Activated CD4-positive, alpha-beta T cell treated with anti-CD3 and anti-CD28 coated beads, Interleukin-2, amount 10 ng/mL, durations not matched to agents 24 days and 14 days (primary cell): ENCODE measurements at regions not wholly inside any gene's neighbourhood (a gene's known extent, or its start where the extent isn't known, plus 50 kb on each side); places are given as distances from the start of the nearest gene placed in this dataset.

ENCODE experiments used
- DNase-seq: peaks from one replicate; pipeline ENCODE4 v3.0.0; 2022
- H3K27ac Mint-ChIP-seq: one replicate; pipeline ENCODE4 v1.8.0; 2022; ENCODE audit warnings: mild to moderate bottlenecking, mixed read lengths
- H3K27me3 Mint-ChIP-seq: one replicate; pipeline ENCODE4 v1.8.0; 2022; ENCODE audit warnings: mixed read lengths
- H3K36me3 Mint-ChIP-seq: one replicate; pipeline ENCODE4 v1.8.0; 2022; ENCODE audit warnings: low read depth, mild to moderate bottlenecking, mixed read lengths
- H3K4me1 Mint-ChIP-seq: one replicate; pipeline ENCODE4 v1.8.0; 2021; ENCODE audit warnings: mixed read lengths
- H3K4me3 Mint-ChIP-seq: one replicate; pipeline ENCODE4 v1.8.0; 2022; ENCODE audit warnings: mild to moderate bottlenecking, moderate library complexity, mixed read lengths
- H3K9me3 Mint-ChIP-seq: one replicate; pipeline ENCODE4 v1.8.0; 2021; ENCODE audit warnings: mixed read lengths
- intact Hi-C: fragments of 100-400 bp; cut with micrococcal nuclease; formaldehyde crosslinking; loops from one replicate; pipeline ENCODE4 v1.15.1; 2023

GRCh38 chr16:88279998-88280397 is 102.8 kb upstream of the ZNF469 start:
- H3K27me3 Mint-ChIP-seq = no peaks in the 10 kb centered on the region
- no peaks in the 10 kb centered on the region for H3K36me3 Mint-ChIP-seq
- intact Hi-C loops = no loop called here
- H3K27ac Mint-ChIP-seq = no peak overlapping the region
- no peak overlapping the region for H3K4me3 Mint-ChIP-seq
- H3K9me3 Mint-ChIP-seq = peaks cover 4% of the 10 kb centered on the region
- DNase-seq = no peak
- no peaks in the 10 kb centered on the region for H3K4me1 Mint-ChIP-seq

DNA sequence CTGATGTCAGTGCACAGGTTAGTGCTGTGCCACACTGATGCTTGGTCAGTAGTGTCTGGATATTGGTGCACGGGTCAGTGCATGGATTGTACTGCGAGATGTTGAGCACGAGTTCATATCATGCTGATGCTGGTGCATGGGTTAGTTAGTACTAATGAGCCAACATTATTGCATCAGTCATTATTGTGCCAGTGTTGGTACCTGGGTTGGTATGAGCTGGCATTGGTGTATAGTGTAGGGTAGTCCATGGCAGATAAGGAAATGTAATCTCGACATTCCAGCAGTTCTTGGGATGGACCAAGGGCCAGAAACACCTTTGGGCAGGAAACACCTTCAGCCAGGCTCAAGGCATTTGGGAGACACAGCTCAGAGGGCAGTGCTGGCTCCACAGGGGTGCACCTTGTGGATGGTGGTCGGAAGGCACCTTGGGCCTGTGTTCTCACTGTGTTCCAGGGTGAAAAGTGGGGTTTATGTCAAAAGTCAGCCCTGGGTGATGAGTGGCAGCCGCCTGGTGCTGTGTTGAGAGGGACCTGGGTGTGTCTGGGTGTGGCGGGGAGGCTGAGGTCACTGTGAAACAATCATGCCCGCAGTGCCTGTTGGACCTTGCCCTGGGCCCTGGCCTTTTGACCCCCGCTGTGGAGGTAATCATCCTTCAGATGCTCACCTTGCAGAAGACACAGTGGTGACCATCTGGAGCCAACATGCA is 100.7 kb upstream of the ZNF469 start:
- Mint-ChIP-seq H3K9me3 (peaks cover 4% of the 10 kb centered on the region), H3K27me3 (no peaks in the 10 kb centered on the region), H3K27ac (no peak overlapping the region), H3K4me1 (no peaks in the 10 kb centered on the region), H3K36me3 (no peaks in the 10 kb centered on the region), H3K4me3 (no peak overlapping the region)
- no peak for DNase-seq
- intact Hi-C loops = no loop called here

GRCh38 chr16:88282564-88283395 is 100.0 kb upstream of the ZNF469 start:
- H3K4me3 Mint-ChIP-seq = no peak overlapping the region
- DNase-seq = no peak
- H3K27me3 Mint-ChIP-seq = no peaks in the 10 kb centered on the region
- H3K27ac Mint-ChIP-seq = no peak overlapping the region
- no peaks in the 10 kb centered on the region for H3K36me3 Mint-ChIP-seq
- intact Hi-C loops = no loop called here
- peaks cover 4% of the 10 kb centered on the region for H3K9me3 Mint-ChIP-seq
- no peaks in the 10 kb centered on the region for H3K4me1 Mint-ChIP-seq

DNA sequence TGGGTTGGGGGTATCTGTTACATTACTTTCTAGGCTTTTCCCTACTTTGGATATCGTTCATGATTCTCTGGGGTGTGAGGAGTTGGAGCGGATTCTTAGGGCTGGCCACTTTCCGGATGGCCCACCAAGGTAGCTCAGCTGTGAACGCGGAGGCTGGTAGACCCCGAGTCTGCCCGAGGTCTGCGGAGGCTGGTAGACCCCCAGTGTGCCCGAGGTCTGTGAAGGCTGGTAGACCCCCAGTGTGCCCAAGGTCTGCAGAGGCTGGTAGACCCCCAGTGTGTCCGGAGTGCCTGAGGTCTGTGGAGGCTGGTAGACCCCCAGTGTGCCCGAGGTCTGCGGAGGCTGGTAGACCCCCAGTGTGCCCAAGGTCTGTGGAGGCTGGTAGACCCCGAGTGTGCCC is 99.2 kb upstream of the ZNF469 start:
- H3K4me1 Mint-ChIP-seq = no peaks in the 10 kb centered on the region
- peaks cover 4% of the 10 kb centered on the region for H3K9me3 Mint-ChIP-seq
- H3K27ac Mint-ChIP-seq = no peak overlapping the region
- H3K4me3 Mint-ChIP-seq = no peak overlapping the region
- intact Hi-C loops = no loop called here
- no peaks in the 10 kb centered on the region for H3K36me3 Mint-ChIP-seq
- DNase-seq = no peak
- no peaks in the 10 kb centered on the region for H3K27me3 Mint-ChIP-seq

- Mint-ChIP-seq H3K9me3 (peaks cover 4% of the 10 kb centered on the region), H3K27me3 (no peaks in the 10 kb centered on the region), H3K4me3 (no peak overlapping the region), H3K4me1 (no peaks in the 10 kb centered on the region), H3K36me3 (no peaks in the 10 kb centered on the region), H3K27ac (no peak overlapping the region)
- no peak for DNase-seq
- intact Hi-C loops = no loop called here
These were observed 98.7 kb upstream of the ZNF469 start for GRCh38 chr16:88284101-88284500.

DNA sequence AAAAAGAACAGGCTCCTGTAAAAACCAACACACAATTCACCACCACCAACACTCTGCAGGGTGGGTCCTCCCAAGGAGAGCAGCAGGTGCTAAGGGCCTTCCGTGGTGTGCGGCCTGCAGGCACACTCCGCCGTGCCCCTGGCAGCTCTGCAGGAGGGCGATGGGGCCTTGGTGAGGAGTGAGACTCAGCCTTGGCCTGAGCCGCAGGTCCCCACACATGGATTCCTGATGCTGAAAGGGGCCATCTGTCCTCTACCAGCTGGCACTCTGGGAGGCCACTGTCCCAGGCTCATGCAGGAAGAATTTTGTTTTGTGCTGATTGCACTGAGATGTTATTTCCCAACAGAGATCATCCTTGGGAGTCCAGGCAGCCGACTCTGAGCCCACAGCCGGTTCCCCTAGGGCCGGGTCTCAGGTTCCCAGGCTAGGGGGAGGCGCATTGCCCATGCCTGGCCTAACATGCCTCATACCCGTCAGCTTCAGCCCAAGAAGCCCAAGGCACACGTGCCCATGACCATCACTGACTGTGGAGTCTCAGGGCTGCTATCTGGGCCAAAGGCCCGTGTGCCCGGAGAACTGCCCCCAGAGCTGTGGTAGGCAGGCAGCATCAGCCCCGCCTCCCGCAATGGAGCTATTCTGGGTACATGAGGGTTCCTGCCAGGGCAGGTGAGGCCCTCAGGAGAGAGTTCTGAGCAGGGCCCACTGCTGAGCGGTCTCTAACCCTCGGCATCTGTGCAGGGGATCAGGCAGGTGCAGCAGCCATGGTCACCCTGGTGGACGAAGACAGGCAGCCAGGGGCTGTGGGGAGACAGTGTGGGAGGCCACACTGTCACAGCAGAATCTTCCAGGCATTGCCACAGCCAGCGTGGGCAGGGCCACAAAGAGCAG is 97.9 kb upstream of the ZNF469 start:
- Mint-ChIP-seq H3K4me3 (no peak overlapping the region), H3K27ac (no peak overlapping the region), H3K36me3 (no peaks in the 10 kb centered on the region), H3K27me3 (no peaks in the 10 kb centered on the region), H3K9me3 (peaks cover 4% of the 10 kb centered on the region), H3K4me1 (no peaks in the 10 kb centered on the region)
- intact Hi-C loops = no loop called here
- DNase-seq = no peak

DNA sequence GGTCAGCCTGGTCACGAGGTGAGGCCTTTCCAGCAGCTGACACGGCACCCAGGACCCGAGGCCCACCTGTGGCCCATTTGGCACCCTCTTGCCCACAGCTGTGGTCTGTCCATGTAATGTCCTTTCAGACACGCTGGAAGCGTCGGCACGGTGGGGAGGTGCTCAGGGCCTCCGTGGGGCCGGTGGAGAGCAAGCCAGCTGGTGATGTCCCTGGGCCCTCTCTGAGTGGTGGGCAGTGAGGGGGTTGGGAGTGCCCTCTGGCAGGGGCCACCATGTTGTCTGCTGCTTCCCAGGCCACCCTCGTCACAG is 97.3 kb upstream of the ZNF469 start:
- H3K36me3 Mint-ChIP-seq = no peaks in the 10 kb centered on the region
- H3K4me1 Mint-ChIP-seq = no peaks in the 10 kb centered on the region
- no peak overlapping the region for H3K4me3 Mint-ChIP-seq
- no peak for DNase-seq
- intact Hi-C loops = no loop called here
- peaks cover 4% of the 10 kb centered on the region for H3K9me3 Mint-ChIP-seq
- no peak overlapping the region for H3K27ac Mint-ChIP-seq
- H3K27me3 Mint-ChIP-seq = no peaks in the 10 kb centered on the region

GRCh38 chr16:88286301-88286923 is 96.3 kb upstream of the ZNF469 start:
- no peak overlapping the region for H3K4me3 Mint-ChIP-seq
- no peaks in the 10 kb centered on the region for H3K27me3 Mint-ChIP-seq
- H3K27ac Mint-ChIP-seq = no peak overlapping the region
- intact Hi-C loops = no loop called here
- no peaks in the 10 kb centered on the region for H3K4me1 Mint-ChIP-seq
- no peaks in the 10 kb centered on the region for H3K36me3 Mint-ChIP-seq
- DNase-seq = no peak
- peaks cover 4% of the 10 kb centered on the region for H3K9me3 Mint-ChIP-seq

- no peaks in the 10 kb centered on the region for H3K36me3 Mint-ChIP-seq
- no peak overlapping the region for H3K27ac Mint-ChIP-seq
- H3K27me3 Mint-ChIP-seq = no peaks in the 10 kb centered on the region
- H3K9me3 Mint-ChIP-seq = no peaks in the 10 kb centered on the region
- DNase-seq = peak; percentile 59
- intact Hi-C loops = no loop called here
- no peaks in the 10 kb centered on the region for H3K4me1 Mint-ChIP-seq
- no peak overlapping the region for H3K4me3 Mint-ChIP-seq
These were observed 95.5 kb upstream of the ZNF469 start for GRCh38 chr16:88287219-88287618.

DNA sequence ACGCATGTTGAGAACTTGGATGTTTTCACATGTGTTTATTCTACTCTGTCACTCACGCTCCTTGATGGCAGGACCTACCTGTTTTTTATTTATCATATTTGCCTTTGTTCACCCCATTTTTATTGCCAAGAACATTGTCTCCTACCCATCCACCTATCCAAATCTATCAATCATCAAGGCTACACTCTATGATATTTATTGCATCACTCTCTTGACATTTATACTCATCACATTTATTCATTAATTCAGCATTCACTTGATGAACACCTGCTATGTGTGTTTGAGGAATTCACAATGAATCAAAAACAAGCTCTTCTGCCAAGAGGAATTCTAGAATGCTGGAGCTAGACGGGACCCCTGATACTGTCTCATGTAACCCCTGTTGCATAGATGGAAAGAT is 94.5 kb upstream of the ZNF469 start:
- Mint-ChIP-seq H3K36me3 (no peaks in the 10 kb centered on the region), H3K27ac (no peak overlapping the region), H3K9me3 (peaks cover 5% of the 10 kb centered on the region), H3K27me3 (no peaks in the 10 kb centered on the region), H3K4me1 (no peaks in the 10 kb centered on the region), H3K4me3 (no peak overlapping the region)
- intact Hi-C loops = no loop called here
- DNase-seq = no peak

- H3K9me3 Mint-ChIP-seq = peaks cover 5% of the 10 kb centered on the region
- no peak overlapping the region for H3K27ac Mint-ChIP-seq
- no peaks in the 10 kb centered on the region for H3K36me3 Mint-ChIP-seq
- DNase-seq = no peak
- no peak overlapping the region for H3K4me3 Mint-ChIP-seq
- intact Hi-C loops = no loop called here
- H3K27me3 Mint-ChIP-seq = no peaks in the 10 kb centered on the region
- no peaks in the 10 kb centered on the region for H3K4me1 Mint-ChIP-seq
These were observed 93.8 kb upstream of the ZNF469 start for GRCh38 chr16:88289001-88289400.

DNA sequence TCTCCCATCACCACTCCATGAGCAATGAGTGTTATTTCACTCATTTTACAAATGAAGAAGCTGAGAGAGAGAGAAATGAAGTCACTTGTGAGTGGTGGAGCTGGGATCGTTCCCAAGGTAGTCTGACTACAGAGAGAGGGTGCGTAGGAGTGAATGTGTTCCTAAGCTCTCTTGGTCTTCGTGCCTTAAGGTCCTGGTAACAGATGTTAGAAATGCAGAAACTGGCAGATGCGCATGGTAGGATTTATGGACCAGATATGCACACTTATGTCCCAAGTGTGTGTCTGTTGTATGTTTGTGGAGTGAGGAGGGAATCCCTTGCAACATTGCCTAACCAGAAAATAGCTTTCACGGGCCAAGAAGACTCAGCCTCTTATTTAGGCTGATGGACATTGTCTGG is 93.2 kb upstream of the ZNF469 start:
- no peak overlapping the region for H3K27ac Mint-ChIP-seq
- intact Hi-C loops = no loop called here
- no peaks in the 10 kb centered on the region for H3K4me1 Mint-ChIP-seq
- H3K4me3 Mint-ChIP-seq = no peak overlapping the region
- no peaks in the 10 kb centered on the region for H3K27me3 Mint-ChIP-seq
- DNase-seq = no peak
- H3K36me3 Mint-ChIP-seq = no peaks in the 10 kb centered on the region
- peaks cover 5% of the 10 kb centered on the region for H3K9me3 Mint-ChIP-seq

GRCh38 chr16:88289968-88290401 is 92.8 kb upstream of the ZNF469 start:
- Mint-ChIP-seq H3K4me1 (no peaks in the 10 kb centered on the region), H3K27me3 (no peaks in the 10 kb centered on the region), H3K4me3 (no peak overlapping the region), H3K36me3 (no peaks in the 10 kb centered on the region), H3K27ac (no peak overlapping the region), H3K9me3 (peaks cover 5% of the 10 kb centered on the region)
- intact Hi-C loops = no loop called here
- no peak for DNase-seq
